NCI-H146 (cell line): ENCODE measurements at regions not wholly inside any gene's neighbourhood (a gene's known extent, or its start where the extent isn't known, plus 50 kb on each side); places are given as distances from the start of the nearest gene placed in this dataset.

Experiments
- DNase-seq: peaks from one replicate; lab custom pipeline; 2025; lab: John Stamatoyannopoulos, UW

DNA sequence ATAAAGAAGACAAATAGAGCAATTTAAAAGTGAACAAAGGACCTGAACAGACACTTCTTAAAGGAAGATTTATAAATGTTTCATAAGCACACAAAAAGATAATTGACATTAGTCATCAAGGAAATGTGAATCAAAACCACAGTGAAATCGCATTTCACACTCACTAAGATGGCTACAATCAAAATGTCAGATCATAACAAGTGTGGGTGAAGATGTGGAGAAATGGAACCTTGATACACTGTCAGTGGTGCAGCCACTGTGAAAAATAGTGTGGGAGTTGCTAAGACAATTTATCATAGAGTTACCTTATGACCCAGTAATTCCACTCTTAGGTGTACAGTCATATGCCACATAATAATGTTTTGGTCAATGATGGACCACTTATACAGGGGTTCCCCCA is 54.5 kb upstream of the HTR4 start:
- DNase-seq: no peak

- DNase-seq: no peak
Observed at GRCh38 chr5:148711961-148712360, 57.6 kb upstream of the HTR4 start.

DNA sequence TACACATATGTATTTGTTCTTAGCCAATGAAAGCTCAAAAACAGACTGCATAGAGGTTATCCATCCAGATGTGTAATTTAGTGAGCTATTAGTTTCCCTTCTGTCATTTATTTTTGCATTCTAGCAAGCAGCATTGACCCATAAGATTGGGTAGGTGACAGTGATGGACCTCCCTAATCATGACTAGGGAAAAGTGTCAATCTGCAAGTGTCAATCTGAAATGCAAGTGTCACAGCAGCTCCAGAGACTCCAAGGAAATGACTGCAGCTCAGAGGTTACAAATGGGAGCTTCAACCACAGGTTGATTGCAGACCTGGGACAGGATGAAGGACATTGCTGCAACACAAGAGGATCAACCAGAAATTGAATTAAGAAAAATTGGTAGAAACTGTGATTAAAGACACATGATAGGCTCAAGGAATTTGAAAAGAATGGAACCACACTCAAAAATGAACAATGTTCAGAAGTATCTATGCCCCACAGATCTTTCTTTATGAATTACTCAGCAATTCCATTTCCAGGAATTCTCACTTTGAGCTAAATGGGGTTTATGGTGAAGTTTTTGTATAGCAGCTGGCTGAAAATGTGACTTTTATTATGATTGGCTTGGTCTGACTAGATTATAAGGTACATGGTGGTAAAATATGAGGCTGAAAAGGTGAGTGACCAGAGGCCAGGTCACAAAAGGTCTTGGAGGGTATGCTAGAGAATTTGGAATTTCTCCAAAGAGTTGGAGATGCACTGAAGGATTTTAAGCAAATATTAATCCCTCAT is 59.6 kb upstream of the HTR4 start:
- DNase-seq: no peak

GRCh38 chr5:148716716-148717115 is 62.4 kb upstream of the HTR4 start:
- DNase-seq: no peak

- no peak for DNase-seq
Observed at GRCh38 chr5:148717668-148718067, 63.3 kb upstream of the HTR4 start.

DNA sequence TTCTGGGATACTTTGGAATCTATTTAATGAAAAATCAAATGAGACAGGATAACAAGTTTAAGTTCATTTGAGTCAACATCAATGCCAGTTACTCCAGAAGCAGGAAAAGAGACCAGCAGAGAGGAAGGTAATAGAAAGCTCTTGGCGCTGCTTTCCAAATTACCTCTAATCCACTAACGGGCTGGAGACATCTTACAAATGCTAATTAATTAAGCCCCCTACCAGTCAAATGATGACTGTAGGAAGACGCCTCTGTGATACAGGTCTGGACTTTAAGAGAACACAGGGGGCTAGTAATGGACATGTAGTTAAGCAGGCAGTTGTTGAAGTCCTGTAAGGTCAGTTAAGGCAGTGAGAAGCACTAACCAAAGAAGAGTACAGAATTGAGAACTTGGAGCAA is 65.3 kb upstream of the HTR4 start:
- no peak for DNase-seq

DNA sequence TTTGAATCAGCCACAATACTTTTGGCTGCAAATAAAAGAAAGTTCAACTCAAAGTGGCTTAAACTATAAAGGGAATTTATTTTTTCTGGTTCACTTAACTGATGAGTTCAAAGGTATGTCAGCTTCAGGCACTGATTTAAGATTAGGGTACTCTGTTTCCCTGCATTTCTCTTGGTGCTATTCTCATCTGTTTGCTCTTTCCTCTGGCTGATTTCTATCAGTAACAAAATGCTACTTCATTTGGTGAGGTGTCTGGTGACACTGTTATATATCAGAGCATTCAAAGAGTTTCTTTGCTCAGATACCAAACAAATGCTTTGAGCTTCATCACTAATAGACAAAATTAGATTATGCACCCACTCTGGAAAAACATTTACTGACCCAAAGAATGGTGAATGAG is 65.9 kb upstream of the HTR4 start:
- DNase-seq: no peak

- DNase-seq: no peak
Observed at GRCh38 chr5:148723143-148723542, 68.8 kb upstream of the HTR4 start.

DNA sequence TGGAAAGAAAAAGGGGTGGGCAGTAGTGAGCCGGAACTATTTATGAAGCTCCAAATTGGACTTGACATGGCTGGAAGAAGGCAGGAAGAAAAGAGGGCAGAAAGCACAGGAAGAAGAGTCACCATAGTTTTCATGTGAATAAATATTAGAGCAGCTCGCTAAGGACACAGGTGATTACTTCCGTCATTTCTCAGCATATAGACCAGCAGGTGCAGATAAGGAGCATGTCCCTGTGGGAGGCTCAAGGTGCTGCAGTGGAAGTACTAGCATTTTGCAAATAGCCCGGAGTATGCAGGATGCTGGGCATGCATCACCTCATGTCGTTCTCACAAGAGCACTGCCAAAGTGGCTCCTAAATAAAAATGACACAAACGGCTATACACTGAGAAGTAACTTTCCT is 71.3 kb upstream of the HTR4 start:
- no peak for DNase-seq

DNA sequence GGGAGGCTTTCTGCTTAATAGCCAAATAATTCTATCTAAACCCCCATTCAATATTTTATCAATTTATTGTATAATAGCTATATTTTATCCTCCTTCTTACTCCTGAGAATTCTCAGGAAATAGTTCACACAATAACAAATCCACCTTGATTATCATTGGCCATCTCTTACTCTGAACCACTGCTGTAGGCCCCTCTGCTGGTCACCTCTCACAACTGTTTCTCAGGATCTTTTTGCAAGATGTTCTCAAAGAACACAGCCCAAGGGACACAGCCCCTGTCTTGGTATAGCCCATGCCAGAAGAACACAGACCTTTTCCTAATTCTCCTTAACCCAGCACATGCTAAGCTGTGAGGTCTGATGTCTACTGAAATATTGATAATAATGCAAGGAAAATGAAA is 74.9 kb upstream of the HTR4 start:
- DNase-seq: no peak

DNA sequence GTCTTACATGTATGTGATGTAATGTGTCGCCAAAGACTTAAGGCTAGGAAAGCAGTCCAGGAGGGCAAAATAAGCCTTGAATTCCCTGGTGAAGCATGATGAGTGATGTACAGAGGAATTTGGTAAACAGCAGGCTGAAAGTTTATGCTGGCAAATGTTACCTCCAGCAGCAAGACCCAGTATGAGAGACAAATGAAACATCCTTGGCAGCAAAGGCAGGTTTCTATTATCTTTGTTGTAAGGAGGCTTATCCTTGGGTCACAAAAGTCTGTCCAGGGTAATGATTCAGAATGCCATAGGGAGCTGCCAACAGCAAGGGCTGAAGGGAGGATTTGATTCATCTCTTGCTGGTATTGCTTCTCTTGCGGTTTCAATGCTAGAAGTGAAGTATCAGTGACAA is 75.9 kb upstream of the HTR4 start:
- no peak for DNase-seq

DNA sequence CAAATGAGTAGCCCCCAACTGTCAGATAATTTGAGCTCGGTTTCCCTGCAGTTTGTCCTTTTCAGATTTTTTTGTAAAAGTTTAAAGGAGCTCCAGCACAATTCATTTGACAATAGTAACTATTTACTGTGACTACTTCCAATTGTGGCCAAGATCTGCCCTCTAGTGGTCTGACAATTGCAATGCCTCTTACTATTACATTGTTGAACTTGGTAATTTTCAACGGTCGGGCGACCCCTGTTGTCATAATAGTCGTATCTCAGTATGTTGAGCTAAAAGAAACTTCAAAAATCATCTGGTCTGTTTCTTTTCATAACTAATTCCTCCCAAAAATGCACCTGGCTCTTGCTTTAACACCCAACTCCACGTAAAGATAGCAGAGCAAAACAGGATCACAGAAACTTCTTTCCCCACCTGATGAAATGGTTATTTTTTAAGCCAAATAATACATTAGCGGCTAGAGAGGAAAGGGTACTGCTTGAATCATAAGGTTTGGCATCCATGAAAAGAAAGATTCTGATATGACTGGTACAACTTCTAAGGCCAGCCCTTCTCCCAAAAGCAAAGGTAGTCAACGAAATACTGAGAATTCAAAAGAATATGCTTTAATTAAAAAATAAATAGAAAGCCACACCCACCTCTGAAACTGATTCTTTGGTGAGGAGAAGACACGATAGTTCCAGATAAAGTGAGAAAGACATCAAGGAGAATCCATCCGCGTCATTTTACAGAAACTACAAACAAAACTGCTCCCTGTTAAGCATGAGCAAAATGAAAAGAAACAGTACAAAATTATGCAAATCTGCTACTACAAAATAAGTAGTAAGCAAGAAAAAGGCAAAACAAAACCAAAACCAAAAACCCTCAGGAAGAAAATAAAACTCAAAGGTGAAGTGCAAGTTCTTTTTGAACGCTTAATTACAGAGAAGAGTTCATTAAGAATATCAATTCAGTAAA is 76.9 kb upstream of the HTR4 start:
- peak; percentile 56 for DNase-seq

GRCh38 chr5:148732692-148733091 is 78.4 kb upstream of the HTR4 start:
- no peak for DNase-seq

DNA sequence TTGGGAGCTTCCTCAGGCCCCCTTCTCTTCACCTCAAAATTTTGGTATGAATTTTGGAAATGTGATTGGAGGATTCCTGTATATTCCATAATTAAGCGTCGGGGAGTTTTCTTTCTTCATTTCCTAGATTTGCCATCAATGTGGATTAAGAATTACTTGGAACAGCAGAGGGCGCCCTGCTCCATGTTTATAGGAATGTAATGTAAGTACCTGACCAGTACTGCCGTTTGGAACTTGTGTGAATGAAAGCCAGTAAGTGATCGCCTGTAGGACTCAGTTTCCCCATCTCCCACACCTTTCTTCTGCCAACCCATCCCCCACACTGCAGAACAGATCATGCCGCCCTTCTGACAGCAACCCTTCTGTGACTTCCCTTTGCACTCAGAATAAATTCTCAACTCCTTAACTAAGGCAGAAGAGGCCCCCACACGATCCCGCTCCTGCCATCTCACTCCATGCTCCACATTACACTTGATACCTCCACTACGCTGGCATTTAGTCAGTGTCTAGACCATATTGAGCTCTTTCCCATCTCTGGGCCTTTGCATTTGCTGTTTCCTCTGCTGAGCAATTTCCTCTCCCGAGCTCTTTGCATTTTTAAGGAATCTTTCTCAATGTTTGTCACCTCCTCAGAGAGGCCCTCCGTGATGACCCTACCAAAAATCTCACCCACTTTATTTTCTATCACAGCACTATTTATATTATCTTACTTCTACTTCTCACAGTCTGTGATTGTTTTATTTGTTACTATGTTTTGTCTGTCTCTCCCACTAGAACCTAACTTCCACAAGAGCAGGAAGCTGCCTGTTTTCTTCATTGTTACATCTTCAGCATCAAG is 79.5 kb upstream of the HTR4 start:
- DNase-seq: peak; percentile 23

DNA sequence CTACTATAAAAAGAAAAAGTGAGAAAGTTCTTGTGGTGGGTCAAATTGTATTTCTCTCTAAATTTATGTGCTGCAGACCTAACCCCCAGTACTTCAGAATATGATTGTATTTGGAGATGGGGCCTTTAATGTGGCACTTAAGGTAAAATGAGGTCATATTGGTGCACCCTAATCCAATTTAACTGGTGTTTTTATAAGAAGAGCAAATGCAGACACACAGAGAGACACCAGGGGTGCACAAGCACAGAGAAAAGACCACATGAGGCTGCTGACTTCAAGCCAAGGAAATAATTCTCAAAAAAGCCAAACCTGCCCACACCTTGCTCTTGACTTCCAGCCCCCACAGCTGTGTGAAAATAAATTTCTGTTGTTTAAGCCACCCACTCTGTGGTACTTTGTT is 80.2 kb upstream of the HTR4 start:
- no peak for DNase-seq

GRCh38 chr5:148735301-148735835 is 81.0 kb upstream of the HTR4 start:
- DNase-seq: no peak

DNA sequence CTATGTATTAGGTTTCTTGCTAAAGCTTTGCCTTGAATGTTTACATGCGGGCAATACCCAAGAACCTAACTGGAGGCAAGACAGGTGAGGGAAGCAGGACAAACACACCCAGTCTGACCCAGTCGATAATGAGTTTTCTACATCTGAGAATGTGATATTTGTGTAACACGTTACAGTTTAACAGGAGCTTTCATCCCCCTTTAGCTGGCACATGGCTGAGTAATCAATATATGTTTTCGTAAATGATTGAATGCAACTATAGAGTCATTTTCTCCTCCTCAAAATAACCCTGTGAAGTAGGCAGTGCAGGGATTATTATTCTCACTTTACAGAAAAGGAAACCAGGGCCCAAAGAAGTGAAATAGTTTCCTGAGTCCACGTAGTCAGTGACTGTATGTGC is 84.7 kb upstream of the HTR4 start:
- DNase-seq: no peak

DNA sequence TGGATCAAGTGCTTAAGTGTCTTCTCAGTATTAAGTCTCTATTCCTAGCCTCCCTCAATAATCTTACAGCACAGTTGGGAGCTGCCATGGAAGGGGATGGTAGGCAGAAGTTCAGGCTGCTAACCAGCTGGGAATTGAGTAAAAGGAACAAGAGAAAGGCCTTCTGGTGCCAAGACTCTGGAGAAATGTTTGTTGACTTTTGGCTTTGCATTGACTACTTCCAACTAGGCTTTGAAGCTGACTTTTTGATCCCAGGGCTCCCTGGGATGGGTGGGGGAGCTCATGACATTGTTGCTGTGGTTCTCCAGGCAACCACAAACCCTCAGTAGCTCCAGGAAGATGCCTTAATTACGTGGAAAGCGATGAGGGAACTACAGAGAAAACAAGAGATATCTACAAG is 85.2 kb upstream of the HTR4 start:
- DNase-seq: no peak

- DNase-seq: no peak
Observed at GRCh38 chr5:148740079-148740858, 85.9 kb upstream of the HTR4 start.

- DNase-seq: no peak
Observed at GRCh38 chr5:148740966-148741742, 85.3 kb upstream of the ADRB2 start.
